AG04450 (cell line): ENCODE measurements at regions not wholly inside any gene's neighbourhood (a gene's known extent, or its start where the extent isn't known, plus 50 kb on each side); places are given as distances from the start of the nearest gene placed in this dataset.

Experiments used
- CTCF ChIA-PET: fragments of 300-600, 350-600 bp; formaldehyde crosslinking; extraction: SDS; loops from one replicate; lab custom pipeline; 2022; ENCODE audit warnings: antibody characterized with exemption, inconsistent platforms; lab: Charles Lee
- POLR2A ChIA-PET: fragments of 350-600 bp; formaldehyde crosslinking; extraction: SDS; loops from one replicate; lab custom pipeline; 2021; ENCODE audit warnings: antibody characterized with exemption, inconsistent platforms; lab: Yijun Ruan, JAX
- DNase-seq: peaks from one replicate; pipeline ENCODE4 v3.0.0-alpha.2; 2011; ENCODE audit warnings: low read depth, low spot score
- H3K27ac ChIP-seq: one replicate; pipeline ENCODE4 v1.5.1; 2012; ENCODE audit warnings: low read depth, low read length, control low read depth
- H3K27me3 ChIP-seq: one replicate; pipeline ENCODE4 v1.6.0; 2012; ENCODE audit warnings: low read length; ENCODE audit not compliant: control insufficient read depth, insufficient read depth
- H3K4me3 ChIP-seq: 2 replicates; pipeline ENCODE4 v1.5.1; 2011; ENCODE audit warnings: mild to moderate bottlenecking, low read depth, low read length, control low read depth
- H3K9me3 ChIP-seq: 2 replicates; pipeline ENCODE4 v1.5.1; 2012; ENCODE audit warnings: low read length; ENCODE audit not compliant: control insufficient read depth, insufficient read depth
- CTCF ChIP-seq: IDR thresholded peaks from 2 replicates; pipeline ENCODE4 v1.5.1; 2011; ENCODE audit warnings: low read depth, low read length, control low read depth, inconsistent platforms

- CTCF ChIA-PET = no interaction called here
- Histone ChIP-seq H3K27me3 (no peaks in the 10 kb centered on the region), H3K4me3 (no peak overlapping the region), H3K9me3 (no peaks in the 10 kb centered on the region), H3K27ac (no peak overlapping the region)
- no peak for DNase-seq
- no peak for TF ChIP-seq CTCF
- POLR2A ChIA-PET = no interaction called here
Measured at GRCh38 chr18:40096675-40097074, 1858.4 kb upstream of the PIK3C3 start.

- no peak for DNase-seq
- Histone ChIP-seq H3K9me3 (no peaks in the 10 kb centered on the region), H3K27ac (no peak overlapping the region), H3K27me3 (no peaks in the 10 kb centered on the region), H3K4me3 (no peak overlapping the region)
- ChIA-PET POLR2A (no interaction called here), CTCF (no interaction called here)
- TF ChIP-seq CTCF = no peak
Measured at GRCh38 chr18:40094441-40094840, 1860.6 kb upstream of the PIK3C3 start.

- POLR2A ChIA-PET = no interaction called here
- no peaks in the 10 kb centered on the region for H3K27me3 ChIP-seq
- H3K27ac ChIP-seq = no peak overlapping the region
- CTCF ChIA-PET = no interaction called here
- no peaks in the 10 kb centered on the region for H3K9me3 ChIP-seq
- H3K4me3 ChIP-seq = peak overlapping the region; percentile 29
- TF ChIP-seq CTCF = no peak
- no peak for DNase-seq
Measured at GRCh38 chr18:40088130-40088529, 1866.9 kb upstream of the PIK3C3 start.

GRCh38 chr18:40079786-40080185, 1875.2 kb upstream of the PIK3C3 start:
- Histone ChIP-seq H3K27ac (no peak overlapping the region), H3K27me3 (no peaks in the 10 kb centered on the region), H3K9me3 (no peaks in the 10 kb centered on the region), H3K4me3 (no peak overlapping the region)
- ChIA-PET CTCF (no interaction called here), POLR2A (interaction anchor here (0.6 kb wide), 1 partner anchor 11 kb away, joined by 4 read pairs; no protein-coding TSS in a partner anchor)
- DNase-seq = no peak
- TF ChIP-seq CTCF = no peak

- Histone ChIP-seq H3K4me3 (no peak overlapping the region), H3K9me3 (no peaks in the 10 kb centered on the region), H3K27ac (no peak overlapping the region), H3K27me3 (no peaks in the 10 kb centered on the region)
- POLR2A ChIA-PET = no interaction called here
- CTCF ChIA-PET = no interaction called here
- DNase-seq = no peak
- TF ChIP-seq CTCF = no peak
Measured at GRCh38 chr18:40075616-40076015, 1879.4 kb upstream of the PIK3C3 start.
